NCI-H146 treated with DMSO at 0.1 percent for 48 hours (cell line): ENCODE measurements at regions not wholly inside any gene's neighbourhood (a gene's known extent, or its start where the extent isn't known, plus 50 kb on each side); places are given as distances from the start of the nearest gene placed in this dataset.
A peak's percentile ranks its signal among the peaks of the same experiment; 100 is the strongest.

Source experiments
- DNase-seq: peaks from one replicate; lab custom pipeline; 2025; ENCODE audit not compliant: unreplicated experiment; lab: John Stamatoyannopoulos, UW

GRCh38 chr1:193676996-193677549, 490.7 kb upstream of the B3GALT2 start:
- no peak for DNase-seq

GRCh38 chr1:193674292-193674944, 488.0 kb upstream of the B3GALT2 start:
- DNase-seq = no peak

DNA sequence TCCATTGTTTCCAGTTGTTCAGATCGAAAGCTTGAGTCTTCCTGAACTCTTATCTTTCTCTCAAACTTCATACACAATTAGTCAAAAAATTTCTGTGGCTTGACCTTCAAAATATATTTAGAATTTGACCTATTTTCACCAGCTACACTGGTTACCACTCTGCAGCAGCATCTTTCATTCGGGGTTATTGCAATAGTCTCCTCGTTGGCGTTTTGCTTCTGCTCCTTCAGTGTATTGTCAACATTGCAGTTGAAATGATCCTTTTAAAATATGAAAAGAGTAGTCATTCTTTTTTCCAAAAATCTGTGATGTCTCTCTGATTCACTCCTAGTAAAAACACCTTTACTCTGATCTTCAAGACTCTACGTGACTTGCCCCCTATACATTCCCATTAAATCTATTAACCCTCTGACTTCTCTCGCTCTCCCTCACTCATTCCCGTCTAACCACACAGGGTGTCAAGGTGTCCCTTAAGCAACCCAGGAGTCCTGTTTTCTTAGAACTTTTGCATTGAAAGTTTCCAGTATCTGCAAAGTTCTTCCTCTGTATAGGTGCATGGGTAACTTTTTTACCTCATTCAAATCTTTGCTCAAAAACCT, 480.2 kb upstream of the B3GALT2 start:
- DNase-seq = no peak

DNA sequence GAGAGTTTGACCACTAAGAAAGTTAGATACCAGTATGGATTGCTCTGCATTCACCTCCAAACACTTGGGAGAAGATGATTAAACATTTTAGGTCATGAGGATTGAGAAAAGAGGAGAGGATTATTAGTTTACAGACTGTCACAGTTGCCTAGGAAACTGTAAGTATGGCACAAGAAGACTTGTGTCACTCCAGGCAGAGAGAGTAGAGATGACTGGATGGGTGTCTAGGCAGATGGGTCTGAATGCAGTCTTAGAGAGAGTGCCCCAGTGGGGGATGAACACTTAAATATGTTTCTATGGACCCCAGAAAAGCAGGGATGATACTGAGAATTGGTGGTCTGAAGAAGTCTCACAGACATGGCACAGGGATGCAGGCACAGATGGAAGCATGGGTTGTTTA, 477.6 kb upstream of the B3GALT2 start:
- DNase-seq = no peak

GRCh38 chr1:193662030-193662429, 475.6 kb upstream of the B3GALT2 start:
- DNase-seq = no peak

- DNase-seq = no peak
These were observed 475.0 kb upstream of the B3GALT2 start for GRCh38 chr1:193661385-193661784.

GRCh38 chr1:193660428-193660827, 474.0 kb upstream of the B3GALT2 start:
- no peak for DNase-seq

DNA sequence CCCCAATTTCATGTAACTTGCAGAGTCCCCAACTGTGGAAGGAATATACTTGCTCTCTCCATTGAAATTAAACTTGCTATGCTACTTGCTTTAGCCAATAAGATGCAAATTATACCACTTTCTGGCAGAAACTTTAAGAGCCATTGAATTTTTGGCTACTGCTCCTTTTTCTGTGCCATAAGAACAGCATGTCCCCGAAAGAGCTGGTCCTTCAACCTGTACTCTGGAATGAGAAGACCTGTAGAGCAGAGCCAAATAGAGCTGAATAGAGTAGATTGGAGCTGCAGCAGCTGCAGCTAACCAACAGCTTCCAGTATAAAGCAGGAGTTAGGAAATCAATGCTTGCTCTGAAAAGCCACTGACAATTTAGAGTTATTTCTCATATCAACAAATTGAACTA, 472.3 kb upstream of the B3GALT2 start:
- DNase-seq = peak; percentile 52

GRCh38 chr1:193658081-193658480, 471.7 kb upstream of the B3GALT2 start:
- no peak for DNase-seq

DNA sequence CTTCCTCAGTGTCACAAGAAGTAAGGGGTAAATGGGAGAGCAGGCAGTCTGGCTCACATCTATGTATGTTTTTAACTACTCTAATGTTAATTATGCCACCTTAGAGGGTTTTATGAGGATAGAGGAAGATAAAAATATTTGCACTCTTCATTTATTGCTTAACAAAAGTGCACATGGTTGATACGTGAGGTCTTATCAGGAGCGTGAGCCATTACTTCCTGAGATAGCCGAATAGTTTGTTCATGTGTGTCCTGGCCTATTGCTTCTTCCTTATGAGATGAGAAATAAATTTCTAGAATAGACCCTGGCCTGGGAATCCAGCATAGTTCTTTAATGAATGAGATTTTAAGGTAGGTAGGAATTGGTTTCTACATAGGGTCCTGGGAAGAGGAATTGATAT, 471.1 kb upstream of the B3GALT2 start:
- DNase-seq = no peak

DNA sequence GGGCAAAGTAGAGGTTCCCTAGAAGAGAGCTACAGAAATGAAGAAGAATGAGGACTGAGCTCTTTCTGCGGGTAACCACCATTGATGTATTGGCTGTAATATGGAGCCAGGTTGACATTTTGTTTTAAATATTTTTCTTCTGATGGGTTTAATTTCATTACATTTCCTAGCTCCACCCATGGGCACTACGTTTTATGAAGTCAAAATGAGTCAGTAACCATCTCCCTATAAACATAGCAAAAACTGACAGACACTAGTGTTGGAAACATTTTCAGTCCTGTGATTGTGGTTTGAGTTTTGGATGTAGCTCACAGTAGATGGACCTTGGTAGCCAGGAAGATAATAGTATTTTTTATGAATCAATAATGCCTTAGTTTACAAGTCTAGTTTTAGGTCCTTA, 470.4 kb upstream of the B3GALT2 start:
- DNase-seq = no peak

DNA sequence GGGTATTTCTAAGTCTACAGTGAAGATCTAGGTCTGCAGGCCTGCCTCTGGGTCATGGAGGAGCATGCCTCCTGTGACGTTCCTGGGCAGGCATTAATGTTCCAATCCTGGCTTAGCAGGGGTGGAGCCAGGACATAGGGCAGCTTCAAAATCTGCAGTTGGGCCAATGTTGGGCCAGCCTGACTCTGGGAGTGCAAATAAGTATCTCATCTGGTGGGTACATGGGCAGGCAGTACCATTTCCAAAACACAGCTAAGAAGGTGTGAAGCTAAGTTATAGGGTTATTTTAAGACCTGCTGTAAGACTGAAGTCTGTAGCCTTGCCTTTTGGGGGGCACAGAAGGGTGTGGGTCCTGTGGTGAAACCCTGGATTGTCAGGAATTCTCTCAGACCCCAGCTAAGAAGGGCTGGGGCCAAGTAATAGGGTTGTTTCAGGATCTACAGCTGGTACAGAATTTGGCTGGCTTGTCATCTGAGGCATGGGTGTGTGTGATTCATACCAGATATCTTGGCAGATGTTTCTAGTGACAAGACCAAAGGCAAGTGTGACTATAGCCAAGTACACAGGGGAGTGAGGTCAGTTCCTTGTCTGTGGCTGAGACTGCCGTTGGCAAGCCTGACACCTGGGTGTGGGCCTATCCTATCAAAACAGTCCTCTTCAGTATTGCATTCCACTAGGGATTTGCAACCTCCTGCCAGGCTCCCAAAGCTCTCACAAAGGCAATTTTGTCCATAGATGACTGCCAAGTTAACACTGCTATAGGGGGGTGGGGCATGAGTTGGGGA, 468.7 kb upstream of the B3GALT2 start:
- DNase-seq = no peak

- no peak for DNase-seq
These were observed 463.2 kb upstream of the B3GALT2 start for GRCh38 chr1:193649587-193649986.

DNA sequence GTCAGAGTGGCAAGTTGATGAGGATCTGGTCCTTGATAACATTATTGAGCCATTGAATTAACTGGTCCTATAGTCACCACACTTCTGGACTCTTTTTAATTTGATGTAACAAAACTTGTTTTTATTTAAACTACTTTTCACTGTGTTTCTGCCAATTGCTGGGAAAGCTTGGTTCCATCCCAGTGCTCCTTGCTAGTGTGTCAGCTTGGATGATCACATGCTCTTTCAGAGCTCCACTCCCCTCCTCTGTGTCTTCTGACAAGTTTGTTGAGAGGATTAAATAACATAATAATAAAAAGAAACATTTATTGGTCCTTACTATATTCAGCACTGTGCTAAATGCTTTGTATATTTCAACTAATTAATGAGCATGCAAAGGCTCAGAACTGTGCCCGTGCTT, 448.5 kb upstream of the B3GALT2 start:
- no peak for DNase-seq

DNA sequence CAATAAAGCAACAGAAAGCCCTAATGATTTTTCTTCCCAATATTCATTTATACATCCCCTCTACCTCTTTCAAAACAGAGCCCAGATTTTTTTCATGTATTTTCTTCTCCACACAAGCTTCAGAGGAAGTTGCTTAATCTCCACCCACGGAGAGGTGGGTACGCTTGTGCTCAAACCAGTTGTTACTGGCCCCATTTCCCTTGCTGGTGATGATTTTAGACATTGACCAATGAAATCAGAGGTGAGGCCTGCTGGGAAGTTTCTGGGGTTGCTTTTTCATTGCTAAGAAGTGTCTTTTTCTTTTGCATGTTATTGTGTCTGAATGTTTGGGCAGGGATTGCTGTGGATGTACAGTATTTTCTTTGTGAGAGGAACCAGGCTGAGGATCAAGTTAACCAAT, 448.1 kb upstream of the B3GALT2 start:
- no peak for DNase-seq

DNA sequence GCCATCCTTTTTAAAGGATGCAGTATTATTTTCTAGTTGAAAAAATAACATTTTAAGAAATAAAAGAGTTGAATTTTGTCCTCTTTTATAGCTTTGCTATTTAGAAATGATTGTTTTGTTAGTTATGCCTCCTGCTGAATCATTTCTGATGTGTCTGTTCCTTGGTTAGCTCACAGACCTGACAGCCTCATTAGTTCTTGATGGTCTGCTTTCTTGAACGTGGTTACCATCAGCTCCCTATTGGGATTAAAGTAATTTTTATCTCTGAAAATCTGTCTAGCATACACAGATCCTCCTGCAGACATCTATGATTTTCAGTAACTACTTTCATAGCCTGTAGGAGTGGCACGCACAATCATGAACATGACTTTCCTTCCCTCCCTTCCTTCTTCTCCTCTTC, 447.6 kb upstream of the B3GALT2 start:
- DNase-seq = no peak

DNA sequence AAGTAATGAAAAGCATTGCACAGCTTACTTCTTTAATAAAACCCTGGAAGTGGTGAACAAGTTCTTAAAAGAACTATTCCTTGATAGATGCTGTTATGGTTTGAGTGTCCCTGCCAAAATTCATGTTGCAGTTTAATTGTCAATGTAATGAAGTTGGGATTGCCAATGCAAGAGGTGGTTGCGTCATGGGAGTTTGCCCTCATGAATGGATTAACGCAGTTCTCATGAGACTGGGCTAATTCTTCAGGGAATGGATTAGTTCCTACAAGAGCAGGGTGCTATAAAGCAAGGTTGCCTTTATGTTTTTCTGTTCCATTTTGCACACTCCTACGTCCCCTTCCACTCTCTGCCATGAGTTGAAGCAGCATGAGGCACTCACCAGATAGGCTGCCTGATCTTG, 446.7 kb upstream of the B3GALT2 start:
- no peak for DNase-seq

DNA sequence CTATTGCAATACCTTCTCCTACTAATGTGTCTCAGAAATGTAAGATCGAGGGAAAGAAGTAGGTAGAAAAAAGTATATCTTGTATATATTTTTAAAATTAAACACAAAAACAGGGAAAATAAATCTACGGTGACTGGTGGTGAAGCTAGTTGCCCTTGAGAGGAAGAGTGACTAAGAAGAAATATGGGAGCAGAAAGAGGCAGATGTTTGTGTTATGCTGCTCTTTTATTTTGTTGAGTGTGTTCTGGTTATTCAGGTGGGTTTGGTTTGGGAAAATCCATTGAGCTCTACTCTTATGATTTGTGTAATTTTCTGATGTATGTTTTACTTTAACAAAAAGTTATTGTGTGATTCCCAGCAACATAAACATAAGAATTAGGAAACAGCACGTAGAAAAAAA, 444.9 kb upstream of the B3GALT2 start:
- no peak for DNase-seq

GRCh38 chr1:193629875-193630274, 443.5 kb upstream of the B3GALT2 start:
- DNase-seq = no peak

- no peak for DNase-seq
These were observed 440.3 kb upstream of the B3GALT2 start for GRCh38 chr1:193626695-193627094.

DNA sequence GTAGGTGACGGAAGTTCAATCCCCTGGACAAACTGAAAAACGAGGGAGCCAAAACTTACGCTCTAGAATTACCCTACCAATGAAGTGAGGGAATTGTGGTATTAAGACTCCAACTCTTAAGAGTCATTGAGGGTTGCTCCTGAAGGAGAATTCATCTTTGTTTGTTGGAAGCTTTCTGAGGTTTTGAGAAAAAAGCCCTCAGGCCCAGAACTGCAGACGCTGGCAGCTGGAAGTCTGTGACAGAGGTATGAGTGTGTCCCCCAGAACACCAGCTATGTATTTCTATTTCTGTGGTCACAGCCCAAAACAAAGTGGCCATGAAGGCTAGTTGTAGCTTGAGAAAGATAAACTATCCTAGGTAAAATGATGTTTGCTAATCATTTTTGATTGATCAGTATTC, 438.8 kb upstream of the B3GALT2 start:
- DNase-seq = no peak

GRCh38 chr1:193619911-193620310, 433.5 kb upstream of the B3GALT2 start:
- DNase-seq = no peak
